Esophagus squamous epithelium (tissue), 5 donors: ENCODE measurements at regions not wholly inside any gene's neighbourhood (a gene's known extent, or its start where the extent isn't known, plus 50 kb on each side); places are given as distances from the start of the nearest gene placed in this dataset.
"Not testable (repeated sequence)": the region's sequence is repeated elsewhere in the genome, so short reads cannot be mapped to it uniquely, and the experiment has no call there.

Source experiments
- DNase-seq: peaks from one replicate; lab custom pipeline; 2025; lab: John Stamatoyannopoulos, UW
- H3K27ac ChIP-seq, 4 donors: fragments of 200-600 bp; sonication (generic); one replicate each; pipeline ENCODE4 v1.5.1; 2016 to 2019; ENCODE audit warnings: mild to moderate bottlenecking in 1 of 4
- H3K27me3 ChIP-seq, 4 donors: fragments of 200-600 bp; sonication (generic); 1 replicate in 3 of 4; 2 replicates in 1 of 4; pipeline versions ENCODE4 v1.5.1 to v1.6.0; 2017 to 2021; ENCODE audit warnings: antibody characterized with exemption in 1 of 4
- H3K36me3 ChIP-seq, 3 donors: fragments of 200-600 bp; sonication (generic); one replicate each; pipeline ENCODE4 v1.5.1; 2016 to 2019
- H3K4me1 ChIP-seq, 3 donors: fragments of 200-600 bp; sonication (generic); one replicate each; pipeline ENCODE4 v1.5.1; 2017 to 2019
- H3K4me3 ChIP-seq, 4 donors: fragments of 200-600 bp; sonication (generic); 1 replicate in 3 of 4; 2 replicates in 1 of 4; pipeline ENCODE4 v1.5.1; 2016 to 2019; ENCODE audit warnings: mild to moderate bottlenecking in 2 of 4, moderate library complexity in 1 of 4
- H3K9me3 ChIP-seq, 3 donors: fragments of 200-600 bp; sonication (generic); one replicate each; pipeline ENCODE4 v1.5.1; 2016 to 2019
- POLR2A ChIP-seq, 4 donors: fragments of 450-650 bp; IDR thresholded peaks; one replicate each; pipeline ENCODE4 v1.6.1; 2017; ENCODE audit warnings: antibody characterized with exemption in 4 of 4, mild to moderate bottlenecking in 4 of 4, moderate library complexity in 3 of 4
- WGBS, 2 donors: methylation state at CpG; one replicate each; pipeline ENCODE4 v1.1.5; 2018; 5-methylcytosine and 5-hydroxymethylcytosine counted together
- intact Hi-C: fragments of 100-400 bp; cut with DNase I; formaldehyde crosslinking; loops from one replicate; pipeline ENCODE4 v1.15.0; 2022
- TF ChIP-seq, protein P1 (sequence below), 6 experiments: fragments of 450-650 bp in 4 of 6; fragments of 200-600 bp in 2 of 6; sonication (generic) in 2 of 6; IDR thresholded peaks; one replicate each; pipeline ENCODE4 v1.5.1; 2016 to 2019; ENCODE audit warnings: antibody characterized with exemption in 6 of 6, mild to moderate bottlenecking in 4 of 6, moderate library complexity in 4 of 6
- donor health status: DM: yes; HTN: yes; CAD: no.

DNA sequence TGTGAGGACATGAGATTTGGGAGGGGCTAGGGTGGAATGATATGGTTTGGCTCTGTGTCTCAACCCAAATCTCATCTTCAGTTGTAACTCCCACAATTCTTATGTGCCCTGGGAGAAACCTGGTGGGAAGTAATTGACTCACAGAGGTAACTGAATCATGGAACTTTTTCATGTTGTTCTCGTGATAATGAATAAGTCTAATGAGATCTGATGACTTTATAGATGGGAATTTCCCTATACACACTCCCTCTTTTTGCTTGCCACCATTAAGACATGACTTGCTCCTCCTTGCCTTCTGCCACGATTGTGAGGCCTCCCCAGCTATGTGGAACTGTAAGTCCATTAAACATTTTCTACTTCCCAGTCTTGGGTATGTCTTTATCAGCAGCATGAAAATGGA is 253.2 kb upstream of the GK2 start:
- H3K4me3 ChIP-seq: no peak overlapping the region
- H3K9me3 ChIP-seq: peaks cover 0 to 12% (median 0%) of the 10 kb centered on the region in 3 donors
- no peaks in the 10 kb centered on the region for H3K4me1 ChIP-seq
- no peak for DNase-seq
- intact Hi-C loops: no loop called here
- no peak for TF ChIP-seq POLR2A (IDR thresholded peaks at IDR 0.05)
- TF ChIP-seq, protein P1, sequence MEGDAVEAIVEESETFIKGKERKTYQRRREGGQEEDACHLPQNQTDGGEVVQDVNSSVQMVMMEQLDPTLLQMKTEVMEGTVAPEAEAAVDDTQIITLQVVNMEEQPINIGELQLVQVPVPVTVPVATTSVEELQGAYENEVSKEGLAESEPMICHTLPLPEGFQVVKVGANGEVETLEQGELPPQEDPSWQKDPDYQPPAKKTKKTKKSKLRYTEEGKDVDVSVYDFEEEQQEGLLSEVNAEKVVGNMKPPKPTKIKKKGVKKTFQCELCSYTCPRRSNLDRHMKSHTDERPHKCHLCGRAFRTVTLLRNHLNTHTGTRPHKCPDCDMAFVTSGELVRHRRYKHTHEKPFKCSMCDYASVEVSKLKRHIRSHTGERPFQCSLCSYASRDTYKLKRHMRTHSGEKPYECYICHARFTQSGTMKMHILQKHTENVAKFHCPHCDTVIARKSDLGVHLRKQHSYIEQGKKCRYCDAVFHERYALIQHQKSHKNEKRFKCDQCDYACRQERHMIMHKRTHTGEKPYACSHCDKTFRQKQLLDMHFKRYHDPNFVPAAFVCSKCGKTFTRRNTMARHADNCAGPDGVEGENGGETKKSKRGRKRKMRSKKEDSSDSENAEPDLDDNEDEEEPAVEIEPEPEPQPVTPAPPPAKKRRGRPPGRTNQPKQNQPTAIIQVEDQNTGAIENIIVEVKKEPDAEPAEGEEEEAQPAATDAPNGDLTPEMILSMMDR (IDR thresholded peaks at IDR 0.05): no peak
- H3K27ac ChIP-seq: no peak overlapping the region
- no peaks in the 10 kb centered on the region for H3K36me3 ChIP-seq
- H3K27me3 ChIP-seq: no peaks in the 10 kb centered on the region
- WGBS, 2 donors: 50 to 61% methylated on average over 2 of the region's 2 CpGs

GRCh38 chr4:79659308-79659870 is 251.4 kb upstream of the GK2 start:
- DNase-seq, H3K27ac ChIP-seq, intact Hi-C loops, H3K36me3 ChIP-seq, H3K27me3 ChIP-seq, H3K4me3 ChIP-seq, H3K4me1 ChIP-seq: not testable (repeated sequence)
- WGBS, 2 donors: 48 to 55% methylated on average over 4 to 5 of the region's 5 CpGs
- H3K9me3 ChIP-seq: peaks cover 0 to 12% (median 0%) of the 10 kb centered on the region in 3 donors

GRCh38 chr4:79657379-79657778 is 249.4 kb upstream of the GK2 start:
- Histone ChIP-seq H3K36me3 (no peaks in the 10 kb centered on the region), H3K4me1 (peaks cover 0 to 28% (median 8%) of the 10 kb centered on the region in 3 donors), H3K9me3 (peaks cover 0 to 12% (median 0%) of the 10 kb centered on the region in 3 donors), H3K27me3 (no peaks in the 10 kb centered on the region), H3K27ac (no peak overlapping the region), H3K4me3 (no peak overlapping the region)
- intact Hi-C loops: no loop called here
- TF ChIP-seq POLR2A (IDR thresholded peaks at IDR 0.05): no peak
- TF ChIP-seq, protein P1 (IDR thresholded peaks at IDR 0.05): no peak
- DNase-seq: no peak

DNA sequence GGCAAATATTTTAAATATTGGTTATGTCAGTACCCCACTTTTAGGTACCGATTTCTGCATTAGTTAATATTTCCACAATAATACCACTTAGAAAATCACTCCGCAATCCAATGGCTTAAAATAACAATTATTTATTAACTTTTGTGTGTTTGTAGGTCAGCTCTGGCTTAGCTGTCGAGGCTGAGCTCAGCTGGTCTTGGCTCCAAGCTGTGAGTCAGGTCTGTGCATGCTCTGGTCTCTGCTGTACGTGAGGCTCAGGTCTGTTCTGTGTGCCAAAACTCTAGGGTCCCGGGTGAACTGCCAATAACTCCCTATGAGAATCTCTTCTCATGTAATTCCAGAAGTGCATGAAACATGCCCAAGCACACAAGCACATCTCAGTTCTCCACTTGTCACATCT is 245.8 kb upstream of the GK2 start:
- TF ChIP-seq, protein P1 (IDR thresholded peaks at IDR 0.05): no peak
- TF ChIP-seq POLR2A (IDR thresholded peaks at IDR 0.05): no peak
- H3K36me3 ChIP-seq: no peaks in the 10 kb centered on the region

GRCh38 chr4:79652738-79653137 is 244.7 kb upstream of the GK2 start:
- peak overlapping the region in 1 of 4 donors; percentile 54 for H3K27ac ChIP-seq
- no peak for DNase-seq
- intact Hi-C loops: no loop called here
- no peaks in the 10 kb centered on the region for H3K27me3 ChIP-seq
- H3K4me1 ChIP-seq: peaks cover 0 to 49% (median 18%) of the 10 kb centered on the region in 3 donors
- peaks cover 0 to 7% (median 0%) of the 10 kb centered on the region in 3 donors for H3K9me3 ChIP-seq
- no peak overlapping the region for H3K4me3 ChIP-seq
- TF ChIP-seq POLR2A (IDR thresholded peaks at IDR 0.05): no peak
- TF ChIP-seq, protein P1 (IDR thresholded peaks at IDR 0.05): no peak
- H3K36me3 ChIP-seq: no peaks in the 10 kb centered on the region

More for the DNA sequence above, 245.8 kb upstream of the GK2 start:
- H3K9me3 ChIP-seq: peaks cover 0 to 7% (median 0%) of the 10 kb centered on the region in 3 donors
- no peak overlapping the region for H3K4me3 ChIP-seq
- 31 to 39% methylated on average over 5 of the region's 5 CpGs for WGBS, 2 donors
- intact Hi-C loops: no loop called here
- DNase-seq: no peak
- H3K27ac ChIP-seq: no peak overlapping the region
- H3K4me1 ChIP-seq: peaks cover 0 to 49% (median 18%) of the 10 kb centered on the region in 3 donors
- H3K27me3 ChIP-seq: no peaks in the 10 kb centered on the region
